GM12875 (cell line): ENCODE measurements at regions not wholly inside any gene's neighbourhood (a gene's known extent, or its start where the extent isn't known, plus 50 kb on each side); places are given as distances from the start of the nearest gene placed in this dataset.

Experiments used
- H3K4me3 ChIP-seq: one replicate; pipeline ENCODE4 v1.5.1; 2011; ENCODE audit warnings: low read depth, low read length, control low read depth
- TF ChIP-seq, protein P1 (sequence below): IDR thresholded peaks from 2 replicates; pipeline ENCODE4 v1.5.1; 2011; ENCODE audit warnings: low read depth, mild to moderate bottlenecking, control low read depth, inconsistent platforms, low read length, moderate library complexity, borderline replicate concordance; ENCODE audit not compliant: insufficient read depth

DNA sequence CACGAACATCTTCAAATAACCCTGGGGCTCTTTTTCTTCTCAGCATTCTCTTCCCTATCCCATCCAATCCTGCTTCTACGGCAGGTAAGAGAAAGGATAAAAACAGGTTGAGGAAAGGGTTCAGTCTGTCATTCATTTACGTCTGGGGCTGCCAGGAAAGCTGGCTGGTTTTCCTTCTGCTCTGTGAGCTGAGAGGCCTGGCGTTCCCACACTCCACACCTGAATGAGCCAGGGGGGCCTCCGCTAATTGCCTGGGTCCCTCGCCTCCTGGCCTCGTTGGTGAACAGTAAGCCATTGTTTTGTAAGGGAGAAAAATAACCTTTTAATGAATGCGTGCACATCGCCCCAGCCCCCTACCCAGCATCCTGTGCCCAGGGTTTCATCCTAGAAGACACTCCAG is 70.8 kb upstream of the SIM2 start:
- no peak overlapping the region for H3K4me3 ChIP-seq
- TF ChIP-seq, protein P1, sequence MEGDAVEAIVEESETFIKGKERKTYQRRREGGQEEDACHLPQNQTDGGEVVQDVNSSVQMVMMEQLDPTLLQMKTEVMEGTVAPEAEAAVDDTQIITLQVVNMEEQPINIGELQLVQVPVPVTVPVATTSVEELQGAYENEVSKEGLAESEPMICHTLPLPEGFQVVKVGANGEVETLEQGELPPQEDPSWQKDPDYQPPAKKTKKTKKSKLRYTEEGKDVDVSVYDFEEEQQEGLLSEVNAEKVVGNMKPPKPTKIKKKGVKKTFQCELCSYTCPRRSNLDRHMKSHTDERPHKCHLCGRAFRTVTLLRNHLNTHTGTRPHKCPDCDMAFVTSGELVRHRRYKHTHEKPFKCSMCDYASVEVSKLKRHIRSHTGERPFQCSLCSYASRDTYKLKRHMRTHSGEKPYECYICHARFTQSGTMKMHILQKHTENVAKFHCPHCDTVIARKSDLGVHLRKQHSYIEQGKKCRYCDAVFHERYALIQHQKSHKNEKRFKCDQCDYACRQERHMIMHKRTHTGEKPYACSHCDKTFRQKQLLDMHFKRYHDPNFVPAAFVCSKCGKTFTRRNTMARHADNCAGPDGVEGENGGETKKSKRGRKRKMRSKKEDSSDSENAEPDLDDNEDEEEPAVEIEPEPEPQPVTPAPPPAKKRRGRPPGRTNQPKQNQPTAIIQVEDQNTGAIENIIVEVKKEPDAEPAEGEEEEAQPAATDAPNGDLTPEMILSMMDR: no peak

DNA sequence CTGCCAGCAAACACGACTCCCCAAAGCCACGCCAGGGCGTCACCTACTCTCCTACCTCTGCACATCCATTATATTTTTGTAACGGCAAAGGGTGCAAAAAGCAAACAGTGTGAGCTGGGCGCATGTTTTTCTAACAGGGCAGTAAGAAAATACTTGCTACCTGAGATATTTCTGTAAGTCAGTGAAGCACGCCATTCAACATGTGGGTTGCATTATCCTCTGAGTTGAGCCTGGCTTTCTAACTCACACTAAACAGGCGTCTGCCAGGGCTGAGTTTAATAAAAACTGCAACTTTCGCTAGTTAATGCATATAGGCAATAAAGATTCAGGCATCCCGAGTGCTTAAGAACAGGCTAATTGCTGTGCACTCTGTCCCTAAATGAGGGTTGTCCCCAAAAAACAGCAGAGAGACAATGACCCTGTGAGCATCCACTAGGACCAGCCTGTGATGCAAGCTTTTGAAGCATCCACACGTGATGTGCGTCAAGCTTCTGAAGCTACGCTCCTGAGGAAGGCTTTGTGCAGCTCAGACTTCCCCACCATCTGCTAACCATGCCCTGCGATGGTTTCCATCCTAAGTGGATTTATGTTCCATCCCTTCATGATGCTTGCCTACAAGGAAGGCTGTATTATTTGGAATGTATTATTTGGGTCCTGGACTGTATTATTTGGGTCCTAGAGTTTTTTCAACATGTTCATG is 70.0 kb upstream of the SIM2 start:
- TF ChIP-seq, protein P1: no peak
- no peak overlapping the region for H3K4me3 ChIP-seq

DNA sequence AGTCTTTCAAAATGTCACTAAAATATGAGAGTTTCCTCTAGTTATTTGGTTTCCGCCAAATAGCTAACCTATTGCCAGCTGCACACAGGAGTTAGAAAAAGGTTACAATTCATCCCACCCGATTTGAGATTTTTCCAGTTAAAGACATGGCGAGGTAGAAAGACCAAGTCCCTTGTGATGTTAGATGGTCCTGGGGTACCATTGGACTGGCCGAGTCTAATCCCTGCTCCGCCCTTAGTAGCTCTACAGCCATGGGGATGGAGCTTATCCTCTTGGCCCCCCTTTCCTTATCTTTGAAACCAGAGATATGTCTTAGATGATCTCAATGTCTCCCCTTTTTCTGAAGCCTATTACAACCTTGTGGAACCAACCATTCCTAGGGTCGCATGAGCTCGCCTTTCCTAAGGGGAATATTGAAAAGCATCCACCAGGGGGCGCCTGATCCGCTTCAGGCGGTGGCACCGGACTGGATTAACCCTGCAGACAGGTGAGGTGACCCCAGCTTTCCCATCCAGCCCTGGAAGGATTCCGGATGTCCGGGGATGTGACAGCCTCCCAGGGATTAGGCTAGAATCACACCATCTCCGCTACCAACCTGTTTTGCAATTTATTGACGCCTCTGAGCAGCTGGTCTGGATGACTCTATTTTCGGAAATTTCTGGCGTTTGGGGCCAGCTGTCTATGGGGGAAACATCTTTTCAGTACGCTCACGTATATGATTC is 68.3 kb upstream of the SIM2 start:
- no peak overlapping the region for H3K4me3 ChIP-seq
- TF ChIP-seq, protein P1: peak; percentile 65

DNA sequence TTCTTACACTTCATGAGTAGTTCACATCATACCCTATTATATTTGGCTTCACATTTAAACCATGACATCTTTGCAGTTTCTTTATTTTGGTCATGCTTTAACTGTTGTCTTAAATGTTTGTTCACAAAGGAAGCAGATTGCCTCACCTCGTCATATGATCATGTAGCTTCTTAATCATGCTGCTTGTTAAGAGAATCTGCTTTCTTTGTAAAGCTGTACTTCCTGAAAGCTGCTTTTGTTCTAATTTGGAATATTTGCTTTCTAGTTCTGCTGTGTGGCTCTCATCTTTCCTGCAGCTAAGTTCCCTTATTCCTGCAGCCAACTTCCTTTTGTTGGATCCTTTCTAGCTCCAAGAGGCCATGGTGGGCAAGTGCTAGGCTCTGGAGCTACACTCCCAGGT is 62.9 kb upstream of the SIM2 start:
- TF ChIP-seq, protein P1: no peak
- no peak overlapping the region for H3K4me3 ChIP-seq

DNA sequence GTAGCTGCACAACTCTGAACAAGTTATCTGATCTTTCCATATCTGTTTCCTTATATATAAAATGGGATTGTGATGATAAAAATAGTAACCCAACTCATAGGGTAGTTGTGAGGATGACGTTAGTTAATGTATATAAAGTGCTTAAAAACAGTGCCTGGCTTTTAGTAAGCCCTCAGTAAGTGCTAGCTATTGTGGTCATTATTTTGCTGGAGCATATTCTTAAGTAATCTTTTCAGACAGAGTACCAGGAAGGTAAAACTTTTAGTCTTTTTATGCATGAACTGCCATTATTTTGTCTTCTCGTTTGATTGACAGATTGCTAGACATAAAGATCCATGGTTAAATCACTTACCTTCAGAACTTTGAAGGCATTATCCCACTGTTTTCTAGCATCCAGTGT is 62.5 kb upstream of the SIM2 start:
- TF ChIP-seq, protein P1: no peak

DNA sequence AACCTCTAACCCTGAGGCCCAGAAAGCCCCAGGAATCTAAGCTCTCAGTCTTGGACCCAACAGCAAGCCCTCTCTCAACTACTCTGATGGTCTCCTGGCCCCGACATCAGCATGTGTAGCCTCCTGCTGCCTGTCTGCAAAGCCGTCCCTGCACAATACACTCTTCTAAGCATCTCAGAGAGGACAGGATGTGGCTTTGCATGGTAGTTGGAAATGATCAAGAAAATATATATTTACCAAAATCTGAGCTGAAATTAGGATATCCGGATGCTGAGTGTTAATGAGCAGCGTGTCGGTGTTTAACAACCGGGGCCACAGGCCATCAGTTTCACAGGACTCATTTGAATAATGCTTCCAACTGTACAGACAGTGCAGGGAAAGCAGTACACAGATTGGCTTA is 59.1 kb upstream of the SIM2 start:
- TF ChIP-seq, protein P1: no peak
- H3K4me3 ChIP-seq: no peak overlapping the region

More for the DNA sequence above, 62.5 kb upstream of the SIM2 start:
- no peak overlapping the region for H3K4me3 ChIP-seq

DNA sequence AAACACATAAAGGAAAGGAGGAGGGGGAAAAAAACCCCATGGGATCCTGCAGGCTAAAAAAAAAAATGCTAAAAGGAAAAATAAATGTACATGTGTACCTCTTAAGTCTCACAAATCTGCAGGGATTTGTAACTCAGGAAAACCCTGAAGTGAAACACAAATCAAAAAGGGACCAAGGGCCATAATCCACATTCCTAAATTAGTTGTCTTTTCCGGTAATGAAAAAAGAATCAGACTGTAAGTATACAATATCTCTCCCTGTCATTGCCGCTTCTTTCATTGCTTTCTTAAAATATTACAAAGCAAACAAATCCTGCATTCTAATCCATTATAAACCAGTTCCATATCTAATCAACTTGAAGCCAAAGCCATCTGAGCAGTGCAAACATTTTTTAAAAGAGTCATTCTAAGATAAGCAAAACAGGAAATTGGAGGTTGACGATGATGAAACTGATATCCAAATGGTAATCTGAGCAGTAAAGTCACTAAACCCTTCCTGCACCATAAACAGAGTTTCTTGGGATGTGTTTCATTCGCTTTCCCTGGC is 58.7 kb upstream of the SIM2 start:
- TF ChIP-seq, protein P1: no peak

More for the DNA sequence above, 58.7 kb upstream of the SIM2 start:
- H3K4me3 ChIP-seq: no peak overlapping the region
